ENCODE measurements at regions not wholly inside any gene's neighbourhood (a gene's known extent, or its start where the extent isn't known, plus 50 kb on each side); places are given as distances from the start of the nearest gene placed in this dataset.
A peak's percentile ranks its signal among the peaks of the same experiment; 100 is the strongest.

GRCh38 chr4:57766341-57766740 lies 656.2 kb upstream of the IGFBP7 start (continued):
- TF ChIP-seq CTCF (conservative IDR thresholded peaks at IDR 0.05; ENCODE audit: low read depth in 2 of 2) (no peak), CREB1 (CRISPR knock-in tag; IDR thresholded peaks at IDR 0.05; ENCODE audit: low read depth) (no peak), ZNF331 (CRISPR knock-in tag; IDR thresholded peaks at IDR 0.05; ENCODE audit: low read depth) (no peak), EZH2 (IDR thresholded peaks at IDR 0.05; ENCODE audit: low read depth, unreplicated experiment) (no peak), ETS1 (IDR thresholded peaks at IDR 0.05) (no peak), REST (IDR thresholded peaks at IDR 0.05; ENCODE audit: unreplicated experiment) (no peak), EZH2phosphoT487 (IDR thresholded peaks at IDR 0.05; ENCODE audit: unreplicated experiment) (no peak)

- Mint-ChIP-seq H3K36me3 (ENCODE audit: low read depth) (peaks cover 3% of the 10 kb centered on the region; the same call in 2 of the 3 replicates), H3K4me1 (0 out of 3 replicates have a peak, but pooled peaks cover 2% of the 10 kb centered on the region), H3K27me3 (ENCODE audit: insufficient read depth, low read depth, poor library complexity) (peaks cover 2% of the 10 kb centered on the region), H3K9me3 (peaks cover 9% of the 10 kb centered on the region), H3K4me3 (no peak overlapping the region), H3K27ac (no peak overlapping the region)
- no peak overlapping the region for H3K4me3 ChIP-seq
- H3K4me1 ChIP-seq (ENCODE audit: insufficient read depth) = no peaks in the 10 kb centered on the region
- no peak overlapping the region for H3K4me2 ChIP-seq
- no peaks in the 10 kb centered on the region for H3K27me3 ChIP-seq (ENCODE audit: insufficient read depth)
- H3K9me2 ChIP-seq (ENCODE audit: insufficient read depth) = peaks cover 10% of the 10 kb centered on the region
- no peak for ATAC-seq
- no peak overlapping the region for H3K27ac ChIP-seq (ENCODE audit: low read depth)
- DNase-seq (ENCODE audit: low spot score) = no peak
- no peaks in the 10 kb centered on the region for H3K36me3 ChIP-seq (ENCODE audit: insufficient read depth)
- H4K20me1 ChIP-seq (replicated peaks; ENCODE audit: insufficient read depth) = no peaks in the 10 kb centered on the region
- no peaks in the 10 kb centered on the region for H3F3A ChIP-seq (replicated peaks; ENCODE audit: low read depth)
- peak overlapping the region; percentile 36; the same call in 1 of the 2 replicates for H2AFZ ChIP-seq
- H3K79me2 ChIP-seq (replicated peaks; ENCODE audit: insufficient read depth) = no peaks in the 10 kb centered on the region
- TF ChIP-seq ZNF331 (CRISPR knock-in tag; IDR thresholded peaks at IDR 0.05; ENCODE audit: low read depth) (no peak), NANOG (IDR thresholded peaks at IDR 0.05; ENCODE audit: borderline replicate concordance) (no peak), ETS1 (IDR thresholded peaks at IDR 0.05) (no peak), JUNB (IDR thresholded peaks at IDR 0.05; ENCODE audit: unreplicated experiment) (no peak), CTCF (conservative IDR thresholded peaks at IDR 0.05; ENCODE audit: low read depth in 2 of 2) (no peak), EZH2 (IDR thresholded peaks at IDR 0.05; ENCODE audit: low read depth, unreplicated experiment) (no peak), POLR2AphosphoS5 (IDR thresholded peaks at IDR 0.05; ENCODE audit: low read depth) (no peak), ZNF114 (CRISPR knock-in tag; IDR thresholded peaks at IDR 0.05) (no peak), CREB1 (CRISPR knock-in tag; IDR thresholded peaks at IDR 0.05; ENCODE audit: low read depth) (no peak), EZH2phosphoT487 (IDR thresholded peaks at IDR 0.05; ENCODE audit: unreplicated experiment) (no peak), REST (IDR thresholded peaks at IDR 0.05; ENCODE audit: unreplicated experiment) (no peak), STAT1 (IDR thresholded peaks at IDR 0.05; ENCODE audit: unreplicated experiment) (no peak)
These were observed 654.7 kb upstream of the IGFBP7 start for GRCh38 chr4:57764856-57765255.

All from GM23338 (cell line).